Upper lobe of left lung (tissue), 4 donors: ENCODE measurements at regions not wholly inside any gene's neighbourhood (a gene's known extent, or its start where the extent isn't known, plus 50 kb on each side); places are given as distances from the start of the nearest gene placed in this dataset.

ENCODE experiments used
- EP300 ChIP-seq, 4 donors: sonication (generic); formaldehyde crosslinking; IDR thresholded peaks; one replicate each; pipeline ENCODE4 v1.5.1; 2017; ENCODE audit warnings: antibody characterized with exemption in 4 of 4, control low read depth in 2 of 4
- POLR2A ChIP-seq, 4 donors: fragments of 450-650 bp; IDR thresholded peaks; one replicate each; pipeline ENCODE4 v1.5.1; 2016 to 2017; ENCODE audit warnings: antibody characterized with exemption in 4 of 4, mild to moderate bottlenecking in 2 of 4
- TF ChIP-seq, protein P1 (sequence below), 6 experiments: fragments of 450-650 bp in 4 of 6; fragments of 200-600 bp in 2 of 6; sonication (generic) in 2 of 6; IDR thresholded peaks; one replicate each; pipeline ENCODE4 v1.5.1; 2016 to 2019; ENCODE audit warnings: antibody characterized with exemption in 6 of 6

DNA sequence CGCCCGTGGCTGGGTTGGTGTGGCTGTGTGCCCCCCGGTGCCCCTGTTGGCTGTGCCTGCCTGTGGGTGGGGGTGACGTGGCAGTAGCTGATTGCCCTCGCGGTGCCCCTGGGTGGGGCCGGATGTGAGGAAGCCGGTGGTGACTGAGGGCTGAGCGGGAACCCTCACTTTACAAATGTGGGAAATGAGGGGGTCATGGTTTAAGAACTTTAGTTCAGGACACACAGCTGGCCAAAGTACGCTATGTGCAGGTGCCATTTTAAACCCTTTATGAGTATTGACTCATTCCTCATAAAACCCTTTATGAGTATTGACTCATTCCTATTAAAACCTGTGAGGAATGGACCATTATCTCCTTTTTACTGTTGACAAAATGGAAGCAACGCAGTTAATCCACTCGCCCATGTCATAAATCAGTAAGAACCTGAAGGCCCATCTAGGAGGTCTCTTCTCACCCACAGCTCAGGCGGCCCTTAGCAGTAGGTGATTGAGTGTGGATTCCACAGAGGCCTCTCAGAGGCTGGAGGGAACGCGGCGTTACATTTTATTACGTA lies 290.1 kb upstream of the COBL start:
- TF ChIP-seq, protein P1, sequence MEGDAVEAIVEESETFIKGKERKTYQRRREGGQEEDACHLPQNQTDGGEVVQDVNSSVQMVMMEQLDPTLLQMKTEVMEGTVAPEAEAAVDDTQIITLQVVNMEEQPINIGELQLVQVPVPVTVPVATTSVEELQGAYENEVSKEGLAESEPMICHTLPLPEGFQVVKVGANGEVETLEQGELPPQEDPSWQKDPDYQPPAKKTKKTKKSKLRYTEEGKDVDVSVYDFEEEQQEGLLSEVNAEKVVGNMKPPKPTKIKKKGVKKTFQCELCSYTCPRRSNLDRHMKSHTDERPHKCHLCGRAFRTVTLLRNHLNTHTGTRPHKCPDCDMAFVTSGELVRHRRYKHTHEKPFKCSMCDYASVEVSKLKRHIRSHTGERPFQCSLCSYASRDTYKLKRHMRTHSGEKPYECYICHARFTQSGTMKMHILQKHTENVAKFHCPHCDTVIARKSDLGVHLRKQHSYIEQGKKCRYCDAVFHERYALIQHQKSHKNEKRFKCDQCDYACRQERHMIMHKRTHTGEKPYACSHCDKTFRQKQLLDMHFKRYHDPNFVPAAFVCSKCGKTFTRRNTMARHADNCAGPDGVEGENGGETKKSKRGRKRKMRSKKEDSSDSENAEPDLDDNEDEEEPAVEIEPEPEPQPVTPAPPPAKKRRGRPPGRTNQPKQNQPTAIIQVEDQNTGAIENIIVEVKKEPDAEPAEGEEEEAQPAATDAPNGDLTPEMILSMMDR (IDR thresholded peaks at IDR 0.05): no peak
- TF ChIP-seq POLR2A (IDR thresholded peaks at IDR 0.05): no peak
- TF ChIP-seq EP300 (IDR thresholded peaks at IDR 0.05): no peak
